OCI-LY3 (cell line): ENCODE measurements at regions not wholly inside any gene's neighbourhood (a gene's known extent, or its start where the extent isn't known, plus 50 kb on each side); places are given as distances from the start of the nearest gene placed in this dataset.

Source experiments
- EZH2phosphoT487 ChIP-seq: fragments of 200-600 bp; shearing (Covaris generic); IDR thresholded peaks from 2 replicates; pipeline ENCODE4 v1.6.1; 2018; ENCODE audit warnings: antibody characterized with exemption, mixed run types, low read depth
- TF ChIP-seq, protein P1 (sequence below): fragments of 200-600, 300-600 bp; sonication (generic); IDR thresholded peaks from 2 replicates; pipeline ENCODE4 v1.5.1; 2014; ENCODE audit warnings: antibody characterized with exemption, low read length, low read depth

DNA sequence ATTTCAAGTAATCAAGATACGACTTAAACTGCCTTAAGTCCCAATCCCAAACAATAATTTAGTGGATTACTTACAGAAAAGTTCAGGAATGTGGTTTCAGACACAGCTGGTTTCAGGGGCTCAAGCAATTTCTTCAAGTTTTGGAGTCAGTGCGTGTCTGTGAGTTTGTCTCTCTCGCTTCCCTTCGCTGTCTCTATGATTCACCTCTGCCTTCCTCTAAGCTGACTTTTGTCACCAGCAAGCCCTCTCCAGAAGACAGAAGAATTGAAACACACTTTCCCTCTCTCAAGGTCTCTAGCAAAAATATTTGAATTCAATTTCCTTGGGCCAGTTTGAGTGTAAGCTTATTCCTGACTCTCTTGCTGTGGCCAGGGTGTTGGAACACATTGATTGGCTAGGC lies 392.4 kb downstream of the EDEM1 start:
- TF ChIP-seq, protein P1, sequence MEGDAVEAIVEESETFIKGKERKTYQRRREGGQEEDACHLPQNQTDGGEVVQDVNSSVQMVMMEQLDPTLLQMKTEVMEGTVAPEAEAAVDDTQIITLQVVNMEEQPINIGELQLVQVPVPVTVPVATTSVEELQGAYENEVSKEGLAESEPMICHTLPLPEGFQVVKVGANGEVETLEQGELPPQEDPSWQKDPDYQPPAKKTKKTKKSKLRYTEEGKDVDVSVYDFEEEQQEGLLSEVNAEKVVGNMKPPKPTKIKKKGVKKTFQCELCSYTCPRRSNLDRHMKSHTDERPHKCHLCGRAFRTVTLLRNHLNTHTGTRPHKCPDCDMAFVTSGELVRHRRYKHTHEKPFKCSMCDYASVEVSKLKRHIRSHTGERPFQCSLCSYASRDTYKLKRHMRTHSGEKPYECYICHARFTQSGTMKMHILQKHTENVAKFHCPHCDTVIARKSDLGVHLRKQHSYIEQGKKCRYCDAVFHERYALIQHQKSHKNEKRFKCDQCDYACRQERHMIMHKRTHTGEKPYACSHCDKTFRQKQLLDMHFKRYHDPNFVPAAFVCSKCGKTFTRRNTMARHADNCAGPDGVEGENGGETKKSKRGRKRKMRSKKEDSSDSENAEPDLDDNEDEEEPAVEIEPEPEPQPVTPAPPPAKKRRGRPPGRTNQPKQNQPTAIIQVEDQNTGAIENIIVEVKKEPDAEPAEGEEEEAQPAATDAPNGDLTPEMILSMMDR = no peak
- TF ChIP-seq EZH2phosphoT487 = no peak
